GM23338 (cell line): ENCODE measurements at regions not wholly inside any gene's neighbourhood (a gene's known extent, or its start where the extent isn't known, plus 50 kb on each side); places are given as distances from the start of the nearest gene placed in this dataset.
A peak's percentile ranks its signal among the peaks of the same experiment; 100 is the strongest.

Experiments
- CREB1 ChIP-seq: fragments of 250-450 bp; sonication (Bioruptor Pico); IDR thresholded peaks from 2 replicates; pipeline ENCODE4 v1.5.0; 2020; ENCODE audit warnings: low read depth, mild to moderate bottlenecking, moderate library complexity
- CTCF ChIP-seq, 2 experiments: fragments of 200-600 bp in 1 of 2; sonication (generic) in 1 of 2; conservative IDR thresholded peaks; 2 replicates each; pipeline versions ENCODE4 v1.5.1 to v1.6.1; 2016 to 2017; ENCODE audit warnings: antibody characterized with exemption in 2 of 2, low read depth in 2 of 2, mild to moderate bottlenecking in 2 of 2, moderate library complexity in 1 of 2
- ETS1 ChIP-seq: IDR thresholded peaks from 2 replicates; pipeline ENCODE4 v1.6.1; 2016; ENCODE audit warnings: antibody characterized with exemption
- EZH2 ChIP-seq: fragments of 200-600 bp; sonication (generic); IDR thresholded peaks from one replicate; pipeline ENCODE4 v1.8.0; 2017; ENCODE audit warnings: antibody characterized with exemption, mild to moderate bottlenecking, low read depth; ENCODE audit not compliant: unreplicated experiment
- EZH2phosphoT487 ChIP-seq: fragments of 200-600 bp; sonication (generic); IDR thresholded peaks from one replicate; pipeline ENCODE4 v1.8.1; 2018; ENCODE audit warnings: antibody characterized with exemption; ENCODE audit not compliant: unreplicated experiment
- JUNB ChIP-seq: IDR thresholded peaks from one replicate; pipeline ENCODE4 v1.6.1; 2016; ENCODE audit warnings: antibody characterized with exemption; ENCODE audit not compliant: unreplicated experiment
- NANOG ChIP-seq: IDR thresholded peaks from 2 replicates; pipeline ENCODE4 v1.6.1; 2016; ENCODE audit warnings: antibody characterized with exemption, borderline replicate concordance
- POLR2AphosphoS5 ChIP-seq: IDR thresholded peaks from 2 replicates; pipeline ENCODE4 v1.6.1; 2016; ENCODE audit warnings: antibody characterized with exemption, low read depth
- REST ChIP-seq: IDR thresholded peaks from one replicate; pipeline ENCODE4 v1.6.1; 2018; ENCODE audit warnings: antibody characterized with exemption; ENCODE audit not compliant: unreplicated experiment
- STAT1 ChIP-seq: IDR thresholded peaks from one replicate; pipeline ENCODE4 v1.6.1; 2016; ENCODE audit warnings: antibody characterized with exemption; ENCODE audit not compliant: unreplicated experiment
- ZNF114 ChIP-seq: fragments of 250-450 bp; sonication (Bioruptor Pico); IDR thresholded peaks from 2 replicates; pipeline ENCODE4 v1.5.0; 2020; ENCODE audit warnings: mild to moderate bottlenecking, moderate library complexity
- ZNF331 ChIP-seq: fragments of 250-450 bp; sonication (Bioruptor Pico); IDR thresholded peaks from 2 replicates; pipeline ENCODE4 v1.5.0; 2020; ENCODE audit warnings: low read depth, mild to moderate bottlenecking, moderate library complexity

GRCh38 chr2:58720770-58721697 lies 479.9 kb upstream of the FANCL start (continued):
- TF ChIP-seq EZH2 (no peak), EZH2phosphoT487 (no peak), CREB1 (CRISPR knock-in tag) (peak; percentile 52; the same call in 1 of the 2 replicates), JUNB (no peak), ZNF114 (CRISPR knock-in tag) (no peak), ZNF331 (CRISPR knock-in tag) (no peak), CTCF (conservative IDR thresholded peaks at IDR 0.05; ENCODE audit: low read depth in 2 of 2) (no peak), POLR2AphosphoS5 (no peak), REST (no peak), STAT1 (no peak), ETS1 (no peak), NANOG (peak; percentile 36; the same call in 1 of the 2 replicates)
